ENCODE measurements at regions not wholly inside any gene's neighbourhood (a gene's known extent, or its start where the extent isn't known, plus 50 kb on each side); places are given as distances from the start of the nearest gene placed in this dataset.

- no peak overlapping the region for H2AFZ ChIP-seq (ENCODE audit: low read length)
- TF ChIP-seq CTCF (conservative IDR thresholded peaks at IDR 0.05 in 1 of 2, IDR thresholded peaks at IDR 0.05 in 1 of 2; ENCODE audit: low read depth in 1 of 2, low read length in 2 of 2) (no peak), EZH2 (IDR thresholded peaks at IDR 0.05; ENCODE audit: low read length, missing control alignments) (no peak)
- H4K20me1 ChIP-seq (ENCODE audit: control insufficient read depth, extremely low read depth, insufficient read depth, low read length), result no peaks in the 10 kb centered on the region
- no peak overlapping the region for H3K4me3 ChIP-seq (replicated peaks in 1 of 4; ENCODE audit: control extremely low read depth in 1 of 4, insufficient read depth in 1 of 4, low read depth in 3 of 4, low read length in 4 of 4)
- no peaks in the 10 kb centered on the region for H3K4me1 ChIP-seq (ENCODE audit: control insufficient read depth, extremely low read depth, insufficient read depth, low read length)
- H3K79me2 ChIP-seq (ENCODE audit: control insufficient read depth, insufficient read depth, low read length), result no peaks in the 10 kb centered on the region
- H3K27ac ChIP-seq (ENCODE audit: insufficient read depth, low read length), result no peak overlapping the region
- no peaks in the 10 kb centered on the region for H3K27me3 ChIP-seq (ENCODE audit: control insufficient read depth, insufficient read depth, low read length)
- no peak for DNase-seq (ENCODE audit: low read depth in 2 of 2)
- H3K9ac ChIP-seq (ENCODE audit: insufficient read depth, low read length), result no peak overlapping the region
- no peaks in the 10 kb centered on the region for H3K9me3 ChIP-seq (ENCODE audit: control insufficient read depth, insufficient read depth, low read depth, low read length)
- no peak overlapping the region for H3K4me2 ChIP-seq (ENCODE audit: extremely low read depth, insufficient read depth, low read length)
- H3K36me3 ChIP-seq (ENCODE audit: control insufficient read depth, insufficient read depth, low read length), result no peaks in the 10 kb centered on the region
These were observed 905.1 kb upstream of the MAN1A1 start for GRCh38 chr6:120254651-120255050.

GRCh38 chr6:120248451-120248850 is 898.9 kb upstream of the MAN1A1 start:
- H3K27ac ChIP-seq (ENCODE audit: insufficient read depth, low read length), result no peak overlapping the region
- peak in 1 of 2 donors; percentile 0 for DNase-seq (ENCODE audit: low read depth in 2 of 2)
- no peaks in the 10 kb centered on the region for H3K36me3 ChIP-seq (ENCODE audit: control insufficient read depth, insufficient read depth, low read length)
- H4K20me1 ChIP-seq (ENCODE audit: control insufficient read depth, extremely low read depth, insufficient read depth, low read length), result no peaks in the 10 kb centered on the region
- no peaks in the 10 kb centered on the region for H3K27me3 ChIP-seq (ENCODE audit: control insufficient read depth, insufficient read depth, low read length)
- H3K79me2 ChIP-seq (ENCODE audit: control insufficient read depth, insufficient read depth, low read length), result no peaks in the 10 kb centered on the region
- H2AFZ ChIP-seq (ENCODE audit: low read length), result no peak overlapping the region
- no peak overlapping the region for H3K4me3 ChIP-seq (replicated peaks in 1 of 4; ENCODE audit: control extremely low read depth in 1 of 4, insufficient read depth in 1 of 4, low read depth in 3 of 4, low read length in 4 of 4)
- no peak for TF ChIP-seq EZH2 (IDR thresholded peaks at IDR 0.05; ENCODE audit: low read length, missing control alignments)
- TF ChIP-seq CTCF (conservative IDR thresholded peaks at IDR 0.05 in 1 of 2, IDR thresholded peaks at IDR 0.05 in 1 of 2; ENCODE audit: low read depth in 1 of 2, low read length in 2 of 2), result no peak
- H3K4me2 ChIP-seq (ENCODE audit: extremely low read depth, insufficient read depth, low read length), result no peak overlapping the region
- no peaks in the 10 kb centered on the region for H3K4me1 ChIP-seq (ENCODE audit: control insufficient read depth, extremely low read depth, insufficient read depth, low read length)
- no peak overlapping the region for H3K9ac ChIP-seq (ENCODE audit: insufficient read depth, low read length)
- no peaks in the 10 kb centered on the region for H3K9me3 ChIP-seq (ENCODE audit: control insufficient read depth, insufficient read depth, low read depth, low read length)

GRCh38 chr6:120237221-120237620 is 887.7 kb upstream of the MAN1A1 start:
- Histone ChIP-seq H3K27me3 (ENCODE audit: control insufficient read depth, insufficient read depth, low read length) (no peaks in the 10 kb centered on the region), H4K20me1 (ENCODE audit: control insufficient read depth, extremely low read depth, insufficient read depth, low read length) (no peaks in the 10 kb centered on the region), H3K27ac (ENCODE audit: insufficient read depth, low read length) (no peak overlapping the region), H3K36me3 (ENCODE audit: control insufficient read depth, insufficient read depth, low read length) (no peaks in the 10 kb centered on the region), H3K4me1 (ENCODE audit: control insufficient read depth, extremely low read depth, insufficient read depth, low read length) (no peaks in the 10 kb centered on the region), H2AFZ (ENCODE audit: low read length) (no peak overlapping the region), H3K79me2 (ENCODE audit: control insufficient read depth, insufficient read depth, low read length) (no peaks in the 10 kb centered on the region), H3K4me2 (ENCODE audit: extremely low read depth, insufficient read depth, low read length) (no peak overlapping the region), H3K9ac (ENCODE audit: insufficient read depth, low read length) (no peak overlapping the region), H3K4me3 (replicated peaks in 1 of 4; ENCODE audit: control extremely low read depth in 1 of 4, insufficient read depth in 1 of 4, low read depth in 3 of 4, low read length in 4 of 4) (no peak overlapping the region), H3K9me3 (ENCODE audit: control insufficient read depth, insufficient read depth, low read depth, low read length) (no peaks in the 10 kb centered on the region)
- TF ChIP-seq CTCF (conservative IDR thresholded peaks at IDR 0.05 in 1 of 2, IDR thresholded peaks at IDR 0.05 in 1 of 2; ENCODE audit: low read depth in 1 of 2, low read length in 2 of 2) (no peak), EZH2 (IDR thresholded peaks at IDR 0.05; ENCODE audit: low read length, missing control alignments) (no peak)
- no peak for DNase-seq (ENCODE audit: low read depth in 2 of 2)
